H1 (cell line): ENCODE measurements at regions not wholly inside any gene's neighbourhood (a gene's known extent, or its start where the extent isn't known, plus 50 kb on each side); places are given as distances from the start of the nearest gene placed in this dataset.

ENCODE experiments used
- CTCF ChIA-PET: fragments of 300-600 bp; sonication (Branson Sonifier 250); formaldehyde crosslinking; loops from one replicate; lab custom pipeline; 2021; ENCODE audit not compliant: partially characterized antibody; lab: Charles Lee
- POLR2A ChIA-PET: fragments of 300-600 bp; sonication (Branson Sonifier 250); formaldehyde crosslinking; loops from one replicate; lab custom pipeline; 2021; ENCODE audit warnings: inconsistent platforms; ENCODE audit not compliant: partially characterized antibody; lab: Charles Lee
- DNase-seq, 2 experiments: peaks; one replicate each; pipeline versions ENCODE4 v3.0.0 to v3.0.0-alpha.2; 2010 to 2022; ENCODE audit warnings: low spot score in 2 of 2, low read depth in 1 of 2, mixed read lengths in 1 of 2
- FAIRE-seq: peaks from 2 replicates; lab custom pipeline; 2011; peaks lifted over from hg19 to GRCh38; lab: Jason Lieb, UNC
- H2AFZ ChIP-seq: 2 replicates; pipeline ENCODE4 v1.8.1; 2012; ENCODE audit warnings: low read length, inconsistent platforms
- H2AK5ac ChIP-seq: 2 replicates; pipeline ENCODE4 v1.6.1; 2013; ENCODE audit warnings: low read depth, low read length
- H2BK120ac ChIP-seq: replicated peaks from 2 replicates; pipeline ENCODE3; 2013; ENCODE audit warnings: low read depth, low read length, inconsistent platforms
- H2BK12ac ChIP-seq: 2 replicates; pipeline ENCODE4 v1.6.1; 2013; ENCODE audit warnings: low read depth, low read length
- H2BK15ac ChIP-seq: 2 replicates; pipeline ENCODE4 v1.6.1; 2013; ENCODE audit warnings: low read length
- H2BK20ac ChIP-seq: 2 replicates; pipeline ENCODE4 v1.6.1; 2013; ENCODE audit warnings: low read length
- H2BK5ac ChIP-seq: 2 replicates; pipeline ENCODE4 v1.6.1; 2013; ENCODE audit warnings: low read depth, low read length
- H3K14ac ChIP-seq: 2 replicates; pipeline ENCODE4 v1.6.1; 2013; ENCODE audit warnings: inconsistent platforms; ENCODE audit not compliant: insufficient read length
- H3K18ac ChIP-seq: 2 replicates; pipeline ENCODE4 v1.6.1; 2013; ENCODE audit warnings: low read length; ENCODE audit errors: extremely low read depth
- H3K23ac ChIP-seq: 2 replicates; pipeline ENCODE4 v1.6.1; 2013; ENCODE audit warnings: inconsistent platforms; ENCODE audit not compliant: insufficient read length
- H3K23me2 ChIP-seq: 2 replicates; pipeline ENCODE4 v1.6.1; 2013; ENCODE audit warnings: low read depth, low read length
- H3K27ac ChIP-seq: 2 replicates; pipeline ENCODE4 v1.6.1; 2011; ENCODE audit warnings: low read depth, low read length, inconsistent platforms
- H3K27me3 ChIP-seq, 4 experiments: replicated peaks in 1 of 4; 1 replicate in 1 of 4; 2 replicates in 3 of 4; pipeline versions ENCODE4 v1.6.1 to v1.8.1; 2011 to 2013; ENCODE audit warnings: low read length in 3 of 4, mild to moderate bottlenecking in 3 of 4, inconsistent platforms in 2 of 4, mixed read lengths in 2 of 4, moderate library complexity in 1 of 4; ENCODE audit not compliant: control insufficient read depth in 3 of 4, insufficient read depth in 3 of 4; ENCODE audit errors: extremely low read depth in 1 of 4
- H3K36me3 ChIP-seq, 4 experiments: 2 replicates each; pipeline versions ENCODE4 v1.6.1 to v1.8.1; 2011 to 2013; ENCODE audit warnings: mild to moderate bottlenecking in 4 of 4, low read length in 3 of 4, moderate library complexity in 2 of 4, control low read depth in 1 of 4, inconsistent platforms in 1 of 4; ENCODE audit not compliant: insufficient read depth in 4 of 4, control insufficient read depth in 2 of 4
- H3K4ac ChIP-seq: replicated peaks from 2 replicates; pipeline ENCODE3; 2013; ENCODE audit warnings: low read length, low read depth, mixed read lengths, inconsistent platforms; ENCODE audit not compliant: insufficient read length
- H3K4me1 ChIP-seq, 4 experiments: replicated peaks in 1 of 4; 1 replicate in 1 of 4; 2 replicates in 3 of 4; pipeline versions ENCODE4 v1.6.1 to v1.8.1; 2011 to 2013; ENCODE audit warnings: low read length in 3 of 4, inconsistent platforms in 2 of 4, mixed read lengths in 1 of 4; ENCODE audit not compliant: insufficient read depth in 4 of 4, control insufficient read depth in 3 of 4
- H3K4me2 ChIP-seq, 2 experiments: 2 replicates each; pipeline versions ENCODE4 v1.6.1 to v1.8.1; 2011 to 2013; ENCODE audit warnings: low read depth in 2 of 2, low read length in 2 of 2, control low read depth in 1 of 2, inconsistent platforms in 1 of 2, mild to moderate bottlenecking in 1 of 2; ENCODE audit not compliant: insufficient read depth in 1 of 2
- H3K4me3 ChIP-seq, 4 experiments: fragments of 200-600, 300-600 bp in 1 of 4; sonication (generic), shearing (Covaris generic), sonication (Bioruptor Twin) in 1 of 4; 2 replicates each; pipeline versions ENCODE4 v1.5.1 to v1.8.1; 2011 to 2016; ENCODE audit warnings: low read length in 4 of 4, low read depth in 3 of 4, control low read depth in 2 of 4, inconsistent platforms in 2 of 4, mild to moderate bottlenecking in 2 of 4, mixed read lengths in 1 of 4, moderate library complexity in 1 of 4; ENCODE audit not compliant: insufficient read depth in 2 of 4; ENCODE audit errors: extremely low read depth in 1 of 4
- H3K56ac ChIP-seq: replicated peaks from 2 replicates; pipeline ENCODE3; 2013; ENCODE audit warnings: low read depth, mild to moderate bottlenecking, mixed read lengths, low read length, inconsistent platforms; ENCODE audit not compliant: insufficient read length
- H3K79me1 ChIP-seq: 2 replicates; pipeline ENCODE4 v1.6.1; 2013; ENCODE audit warnings: low read depth, low read length, control low read depth
- H3K79me2 ChIP-seq, 2 experiments: 2 replicates each; pipeline versions ENCODE4 v1.6.1 to v1.8.1; 2012 to 2013; ENCODE audit warnings: low read length in 2 of 2, mild to moderate bottlenecking in 2 of 2, inconsistent platforms in 1 of 2; ENCODE audit not compliant: insufficient read depth in 2 of 2, control insufficient read depth in 1 of 2
- H3K9ac ChIP-seq, 4 experiments: replicated peaks in 1 of 4; 1 replicate in 1 of 4; 2 replicates in 3 of 4; pipeline versions ENCODE4 v1.6.1 to v1.8.1; 2011 to 2013; ENCODE audit warnings: low read depth in 3 of 4, low read length in 3 of 4, control low read depth in 2 of 4, mild to moderate bottlenecking in 2 of 4, moderate library complexity in 2 of 4, inconsistent platforms in 1 of 4; ENCODE audit errors: extremely low read depth in 1 of 4
- H3K9me3 ChIP-seq, 2 experiments: 2 replicates each; pipeline versions ENCODE4 v1.6.1 to v1.8.1; 2012 to 2013; ENCODE audit warnings: mild to moderate bottlenecking in 2 of 2, moderate library complexity in 2 of 2, control low read depth in 1 of 2, inconsistent platforms in 1 of 2, low read depth in 1 of 2, low read length in 1 of 2, mixed read lengths in 1 of 2; ENCODE audit not compliant: insufficient read depth in 2 of 2
- H4K20me1 ChIP-seq, 2 experiments: replicated peaks in 1 of 2; 2 replicates each; pipeline versions ENCODE3 to v1.8.1; 2011 to 2013; ENCODE audit warnings: inconsistent platforms in 2 of 2, low read length in 2 of 2, mild to moderate bottlenecking in 1 of 2; ENCODE audit not compliant: insufficient read depth in 2 of 2, control insufficient read depth in 1 of 2
- H4K5ac ChIP-seq: 2 replicates; pipeline ENCODE4 v1.6.1; 2013; ENCODE audit warnings: low read length, low read depth, mixed read lengths, inconsistent platforms; ENCODE audit not compliant: insufficient read length
- H4K8ac ChIP-seq: 2 replicates; pipeline ENCODE4 v1.8.0; 2013; ENCODE audit warnings: mild to moderate bottlenecking, moderate library complexity, low read length, inconsistent platforms; ENCODE audit not compliant: insufficient read depth; ENCODE audit errors: extremely low read depth
- H4K91ac ChIP-seq: replicated peaks from 2 replicates; pipeline ENCODE3; 2013; ENCODE audit warnings: low read length, mixed read lengths, inconsistent platforms; ENCODE audit not compliant: insufficient read length
- CTBP2 ChIP-seq: IDR thresholded peaks from 2 replicates; pipeline ENCODE4 v1.7.0; 2011; ENCODE audit warnings: borderline replicate concordance, mild to moderate bottlenecking, moderate library complexity, mixed read lengths, low read length; ENCODE audit not compliant: insufficient read depth, insufficient read length
- EGR1 ChIP-seq: IDR thresholded peaks from 2 replicates; pipeline ENCODE4 v1.6.1; 2011; ENCODE audit warnings: low read depth, low read length, borderline replicate concordance
- GTF2F1 ChIP-seq: IDR thresholded peaks from 2 replicates; pipeline ENCODE4 v1.6.1; 2012; ENCODE audit warnings: low read depth, low read length, improper control_type of control experiment, borderline replicate concordance
- KDM5A ChIP-seq: fragments of 200-600 bp; IDR thresholded peaks from 2 replicates; pipeline ENCODE4 v1.7.1; 2012; ENCODE audit warnings: mild to moderate bottlenecking, low read length, inconsistent platforms, mixed read lengths
- RAD21 ChIP-seq, 2 experiments: IDR thresholded peaks in 1 of 2; conservative IDR thresholded peaks in 1 of 2; 2 replicates each; pipeline ENCODE4 v1.6.1; 2011; ENCODE audit warnings: low read depth in 2 of 2, low read length in 2 of 2, improper control_type of control experiment in 1 of 2, inconsistent platforms in 1 of 2, mild to moderate bottlenecking in 1 of 2, moderate library complexity in 1 of 2
- RBBP5 ChIP-seq: IDR thresholded peaks from 2 replicates; pipeline ENCODE4 v1.7.1; 2012; ENCODE audit warnings: low read depth, mild to moderate bottlenecking, inconsistent platforms, low read length, moderate library complexity, borderline replicate concordance
- SP4 ChIP-seq: IDR thresholded peaks from 2 replicates; pipeline ENCODE4 v1.6.1; 2012; ENCODE audit warnings: low read length, inconsistent platforms
- WGBS, 2 experiments: shearing (Covaris generic) in 1 of 2; methylation state at CpG; one replicate each; pipeline versions ENCODE4 v1.1.6 to v1.1.7; 2013 to 2015; ENCODE audit warnings: low lambda C conversion rate in 2 of 2, mixed read lengths in 2 of 2, inconsistent platforms in 1 of 2, low coverage in 1 of 2, missing lambda C conversion rate in 1 of 2; ENCODE audit not compliant: insufficient replicate concordance in 2 of 2, insufficient coverage in 1 of 2, insufficient read length in 1 of 2; ENCODE audit errors: extremely low coverage in 1 of 2, missing lambda C conversion rate in 1 of 2; 5-methylcytosine and 5-hydroxymethylcytosine counted together

- peak overlapping the region; percentile 13; the same call in 1 of the 2 replicates for H2AK5ac ChIP-seq
- H2AFZ ChIP-seq = peak overlapping the region; percentile 71
- H3K4me3 ChIP-seq = no peak overlapping the region
- no peaks in the 10 kb centered on the region for H3K9me3 ChIP-seq
- no peak overlapping the region for H3K14ac ChIP-seq
- H3K4ac ChIP-seq = no peak overlapping the region
- WGBS, 2 experiments = 66% methylated on average over 10 of the region's 10 CpGs; no CpG with 5 or more reads in 1 of the 2 experiments
- H4K91ac ChIP-seq = peak overlapping the region; percentile 3
- peak overlapping the region; percentile 71; the same call in 1 of the 2 replicates for H2BK5ac ChIP-seq
- TF ChIP-seq RBBP5 = no peak
- TF ChIP-seq CTBP2 = no peak
- TF ChIP-seq EGR1 = no peak
- TF ChIP-seq SP4 = no peak
- no peak for TF ChIP-seq KDM5A
- TF ChIP-seq GTF2F1 = no peak
- no peak for TF ChIP-seq RAD21 (IDR thresholded peaks at IDR 0.05 in 1 of 2, conservative IDR thresholded peaks at IDR 0.05 in 1 of 2; ENCODE audit: low read depth in 2 of 2, low read length in 2 of 2)
- no peaks in the 10 kb centered on the region for H3K36me3 ChIP-seq
- H3K23me2 ChIP-seq = no peaks in the 10 kb centered on the region
- H2BK12ac ChIP-seq = peak overlapping the region; percentile 87; the same call in 1 of the 2 replicates
- DNase-seq = no peak
- no peak overlapping the region for H3K9ac ChIP-seq
- H3K56ac ChIP-seq = no peak overlapping the region
- no peaks in the 10 kb centered on the region for H3K27me3 ChIP-seq
- H4K5ac ChIP-seq = no peak overlapping the region
- peaks cover 0 to 3% (median 3%) of the 10 kb centered on the region in 4 experiments; a peak in 3 of 7 replicates for H3K4me1 ChIP-seq
- no peaks in the 10 kb centered on the region for H3K79me2 ChIP-seq
- no peak for FAIRE-seq
- H2BK15ac ChIP-seq = no peak overlapping the region
- H4K20me1 ChIP-seq = no peaks in the 10 kb centered on the region
- H3K79me1 ChIP-seq = no peaks in the 10 kb centered on the region
- peak overlapping the region; percentile 72; the same call in 1 of the 2 replicates for H2BK20ac ChIP-seq
- H3K18ac ChIP-seq = peak overlapping the region; percentile 32; the same call in 1 of the 2 replicates
- ChIA-PET POLR2A (no interaction called here), CTCF (interaction anchor here (0.6 kb wide), 1 partner anchor 44 kb away, joined by 3 read pairs; no protein-coding TSS in a partner anchor)
- H4K8ac ChIP-seq = no peak overlapping the region
- no peak overlapping the region for H3K23ac ChIP-seq
- peak overlapping the region; percentile 90 for H2BK120ac ChIP-seq
- peak overlapping the region in 1 of 2 experiments; percentile 24; a peak in 1 of 4 replicates for H3K4me2 ChIP-seq
- H3K27ac ChIP-seq = no peak overlapping the region
Measured at GRCh38 chr3:181824961-181825360, 113.2 kb downstream of the SOX2 start.
